H1 (cell line): ENCODE measurements at regions not wholly inside any gene's neighbourhood (a gene's known extent, or its start where the extent isn't known, plus 50 kb on each side); places are given as distances from the start of the nearest gene placed in this dataset.

Experiments
- CHD1 ChIP-seq: IDR thresholded peaks from 2 replicates; pipeline ENCODE4 v1.6.1; 2012; ENCODE audit warnings: low read depth, low read length, improper control_type of control experiment
- MAFK ChIP-seq: IDR thresholded peaks from 2 replicates; pipeline ENCODE4 v1.6.1; 2012; ENCODE audit warnings: low read depth, mild to moderate bottlenecking, improper control_type of control experiment, low read length
- POLR2AphosphoS5 ChIP-seq: IDR thresholded peaks from 2 replicates; pipeline ENCODE4 v1.6.1; 2011; ENCODE audit warnings: low read depth, low read length
- RAD21 ChIP-seq, 2 experiments: IDR thresholded peaks in 1 of 2; conservative IDR thresholded peaks in 1 of 2; 2 replicates each; pipeline ENCODE4 v1.6.1; 2011; ENCODE audit warnings: low read depth in 2 of 2, low read length in 2 of 2, improper control_type of control experiment in 1 of 2, inconsistent platforms in 1 of 2, mild to moderate bottlenecking in 1 of 2, moderate library complexity in 1 of 2
- TF ChIP-seq, protein P1 (sequence below), 3 experiments: IDR thresholded peaks; 1 replicate in 2 of 3; 2 replicates in 1 of 3; pipeline versions ENCODE4 v1.5.1 to v1.6.1; 2011; ENCODE audit warnings: low read length in 3 of 3, mild to moderate bottlenecking in 3 of 3, inconsistent platforms in 2 of 3, low read depth in 1 of 3, moderate library complexity in 1 of 3; ENCODE audit not compliant: insufficient read depth in 1 of 3; ENCODE audit errors: control extremely low read depth in 1 of 3
- TF ChIP-seq, protein P2 (sequence below): IDR thresholded peaks from 2 replicates; pipeline ENCODE4 v1.6.1; 2012; ENCODE audit warnings: inconsistent platforms

DNA sequence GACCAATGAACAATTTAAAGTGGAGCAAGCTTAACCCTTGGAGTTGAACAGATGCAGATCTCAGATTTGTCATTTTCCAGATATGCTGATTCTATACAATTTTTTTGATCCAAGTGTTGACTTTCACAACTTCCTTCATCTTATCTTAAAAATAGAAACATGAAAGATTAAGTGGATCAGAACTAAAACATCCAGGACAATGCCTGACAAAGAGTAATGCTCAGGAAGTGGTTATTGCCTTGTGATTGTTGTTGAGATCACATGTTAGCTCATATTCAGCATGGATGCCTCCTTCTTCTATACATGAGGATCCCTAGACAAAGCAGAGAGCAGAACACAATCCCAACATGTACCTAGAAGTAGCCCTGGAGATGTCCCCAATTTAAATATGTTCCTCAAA, 160.9 kb downstream of the PPARGC1A start:
- TF ChIP-seq POLR2AphosphoS5 (no peak), CHD1 (no peak), RAD21 (IDR thresholded peaks at IDR 0.05 in 1 of 2, conservative IDR thresholded peaks at IDR 0.05 in 1 of 2; ENCODE audit: low read depth in 2 of 2, low read length in 2 of 2) (no peak), MAFK (no peak)
- TF ChIP-seq, protein P1, sequence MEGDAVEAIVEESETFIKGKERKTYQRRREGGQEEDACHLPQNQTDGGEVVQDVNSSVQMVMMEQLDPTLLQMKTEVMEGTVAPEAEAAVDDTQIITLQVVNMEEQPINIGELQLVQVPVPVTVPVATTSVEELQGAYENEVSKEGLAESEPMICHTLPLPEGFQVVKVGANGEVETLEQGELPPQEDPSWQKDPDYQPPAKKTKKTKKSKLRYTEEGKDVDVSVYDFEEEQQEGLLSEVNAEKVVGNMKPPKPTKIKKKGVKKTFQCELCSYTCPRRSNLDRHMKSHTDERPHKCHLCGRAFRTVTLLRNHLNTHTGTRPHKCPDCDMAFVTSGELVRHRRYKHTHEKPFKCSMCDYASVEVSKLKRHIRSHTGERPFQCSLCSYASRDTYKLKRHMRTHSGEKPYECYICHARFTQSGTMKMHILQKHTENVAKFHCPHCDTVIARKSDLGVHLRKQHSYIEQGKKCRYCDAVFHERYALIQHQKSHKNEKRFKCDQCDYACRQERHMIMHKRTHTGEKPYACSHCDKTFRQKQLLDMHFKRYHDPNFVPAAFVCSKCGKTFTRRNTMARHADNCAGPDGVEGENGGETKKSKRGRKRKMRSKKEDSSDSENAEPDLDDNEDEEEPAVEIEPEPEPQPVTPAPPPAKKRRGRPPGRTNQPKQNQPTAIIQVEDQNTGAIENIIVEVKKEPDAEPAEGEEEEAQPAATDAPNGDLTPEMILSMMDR (IDR thresholded peaks at IDR 0.05; ENCODE audit: control extremely low read depth in 1 of 3, insufficient read depth in 1 of 3, low read depth in 1 of 3, low read length in 3 of 3) = no peak
- TF ChIP-seq, protein P2, sequence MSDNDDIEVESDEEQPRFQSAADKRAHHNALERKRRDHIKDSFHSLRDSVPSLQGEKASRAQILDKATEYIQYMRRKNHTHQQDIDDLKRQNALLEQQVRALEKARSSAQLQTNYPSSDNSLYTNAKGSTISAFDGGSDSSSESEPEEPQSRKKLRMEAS = no peak
